HG03025 (cell line): ENCODE measurements at regions not wholly inside any gene's neighbourhood (a gene's known extent, or its start where the extent isn't known, plus 50 kb on each side); places are given as distances from the start of the nearest gene placed in this dataset.

ENCODE experiments used
- ATAC-seq: cut with Tn5 transposase; IDR thresholded peaks from one replicate; pipeline ENCODE4 v1.9.1; 2021; ENCODE audit warnings: mild to moderate bottlenecking, moderate library complexity; ENCODE audit not compliant: unreplicated experiment, low FRiP score

- ATAC-seq, result no peak
Measured at GRCh38 chr6:144696610-144697368, 411.7 kb downstream of the UTRN start.

- ATAC-seq, result no peak
Measured at GRCh38 chr6:144697369-144697760, 412.2 kb downstream of the UTRN start.

DNA sequence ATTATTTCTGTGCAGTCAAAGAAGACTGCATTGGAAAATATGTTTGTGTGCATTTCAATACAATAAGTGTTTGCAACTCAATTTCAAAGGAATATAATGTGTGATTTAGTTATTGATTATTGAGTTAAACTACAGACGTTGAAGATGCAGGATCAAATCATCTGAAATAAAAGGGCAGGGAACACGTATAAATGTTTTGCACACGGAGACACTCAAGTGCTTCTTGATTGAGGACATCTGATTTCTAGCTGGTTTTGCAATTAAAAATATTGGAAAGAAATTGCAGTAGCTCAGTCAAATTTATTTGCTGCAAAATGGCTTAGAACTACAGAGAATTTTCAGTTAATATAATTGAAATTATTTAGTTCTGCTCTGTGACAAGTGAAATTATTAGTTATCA, 412.7 kb downstream of the UTRN start:
- ATAC-seq, result no peak

DNA sequence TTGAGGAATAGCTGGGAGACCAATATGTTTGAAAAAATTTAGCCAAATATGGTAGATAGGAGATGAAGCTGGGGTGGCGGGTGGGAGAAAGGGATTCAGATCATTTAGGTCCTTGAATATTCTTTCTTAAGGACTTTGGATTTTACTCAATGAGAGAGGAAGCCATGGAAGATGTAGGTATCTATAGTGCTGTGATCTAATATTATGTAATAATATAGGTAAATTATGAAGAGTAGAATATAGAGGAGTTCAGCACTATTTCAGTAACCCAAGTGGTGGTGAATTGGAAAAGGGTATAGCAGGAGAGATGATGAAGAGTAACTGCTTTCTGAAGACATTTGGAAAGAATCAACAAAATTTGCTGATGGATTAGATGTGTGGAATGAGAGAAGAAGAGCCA, 417.6 kb downstream of the UTRN start:
- ATAC-seq, result no peak

DNA sequence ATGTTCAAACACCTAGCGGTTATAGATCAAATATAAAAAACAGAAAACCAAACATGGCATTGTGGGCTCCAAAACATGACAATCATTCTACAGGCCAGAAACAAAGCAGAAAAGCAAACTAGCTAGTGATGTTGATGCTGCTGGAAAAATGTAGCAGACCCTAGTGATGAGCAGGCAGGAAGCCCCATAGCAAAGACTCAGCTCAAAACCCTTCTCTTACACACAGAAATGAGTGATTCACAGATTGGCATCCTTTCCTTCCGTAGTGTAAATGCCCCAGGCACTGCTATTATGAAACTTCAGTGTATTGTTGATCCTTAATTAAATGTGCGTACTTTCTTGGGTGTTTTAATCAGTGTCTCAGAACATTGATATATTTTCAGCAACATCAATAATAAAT, 425.1 kb downstream of the UTRN start:
- ATAC-seq, result no peak

- ATAC-seq, result no peak
Measured at GRCh38 chr6:144711661-144712060, 426.5 kb downstream of the UTRN start.

DNA sequence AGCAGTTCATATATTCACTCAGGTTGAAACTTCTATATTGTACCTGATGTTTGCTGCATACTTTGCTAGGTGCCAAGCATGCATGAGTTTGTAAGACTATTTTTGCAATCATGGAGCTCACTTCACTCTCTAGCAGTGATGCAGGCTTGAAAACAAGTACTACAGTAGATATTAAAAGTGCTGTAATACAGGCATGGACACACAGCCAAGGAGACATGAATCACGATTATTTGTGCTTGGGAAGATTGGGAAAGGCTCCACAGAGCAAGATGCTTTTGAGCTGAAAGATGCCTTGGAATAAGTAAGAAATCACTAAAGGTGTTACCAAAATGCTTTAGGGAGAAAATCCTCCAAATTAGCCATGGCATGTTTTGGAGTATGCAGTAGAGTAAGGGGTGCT, 427.4 kb downstream of the UTRN start:
- ATAC-seq, result no peak

GRCh38 chr6:144714021-144714712, 429.0 kb downstream of the UTRN start:
- ATAC-seq, result no peak

DNA sequence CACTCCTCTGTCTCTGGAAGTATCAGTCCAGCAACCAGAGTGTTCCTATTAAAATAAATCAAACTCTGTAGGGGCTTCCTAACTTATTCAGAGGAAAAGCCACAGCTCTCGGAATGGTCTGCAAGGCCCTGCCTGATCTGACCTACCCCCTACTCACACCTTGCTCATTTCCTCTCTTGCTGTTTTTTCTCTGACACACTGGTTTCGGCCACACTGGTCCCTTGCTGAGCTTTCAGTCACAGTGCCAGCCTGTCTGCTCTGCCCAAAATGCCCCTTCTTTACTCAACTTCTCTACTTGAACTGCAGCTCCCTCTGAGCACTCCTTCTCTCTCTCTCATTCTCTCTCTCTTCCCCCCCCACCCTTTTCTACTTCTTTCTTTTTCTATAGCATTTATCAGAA, 430.2 kb downstream of the UTRN start:
- no peak for ATAC-seq

DNA sequence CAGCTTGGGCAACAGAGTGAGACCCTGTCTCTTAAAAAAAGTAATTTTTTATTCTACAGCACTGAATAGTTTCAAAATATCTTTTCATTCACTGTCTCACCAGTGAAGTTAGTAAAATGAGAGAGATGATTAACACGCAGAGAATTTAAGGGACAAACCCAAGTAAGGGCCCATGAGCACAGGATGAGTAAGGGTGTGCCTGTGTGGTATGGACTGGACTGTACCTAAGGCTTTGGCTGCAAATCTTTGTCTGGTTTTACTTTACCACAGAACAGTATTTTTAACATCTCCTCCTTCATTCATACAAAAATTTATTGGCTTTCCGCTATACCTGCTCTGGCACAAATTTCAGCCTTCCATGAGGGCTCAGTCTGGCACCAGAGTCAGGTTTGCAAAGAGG, 433.3 kb downstream of the UTRN start:
- ATAC-seq, result no peak

GRCh38 chr6:144721232-144721631, 436.1 kb downstream of the UTRN start:
- ATAC-seq, result no peak

DNA sequence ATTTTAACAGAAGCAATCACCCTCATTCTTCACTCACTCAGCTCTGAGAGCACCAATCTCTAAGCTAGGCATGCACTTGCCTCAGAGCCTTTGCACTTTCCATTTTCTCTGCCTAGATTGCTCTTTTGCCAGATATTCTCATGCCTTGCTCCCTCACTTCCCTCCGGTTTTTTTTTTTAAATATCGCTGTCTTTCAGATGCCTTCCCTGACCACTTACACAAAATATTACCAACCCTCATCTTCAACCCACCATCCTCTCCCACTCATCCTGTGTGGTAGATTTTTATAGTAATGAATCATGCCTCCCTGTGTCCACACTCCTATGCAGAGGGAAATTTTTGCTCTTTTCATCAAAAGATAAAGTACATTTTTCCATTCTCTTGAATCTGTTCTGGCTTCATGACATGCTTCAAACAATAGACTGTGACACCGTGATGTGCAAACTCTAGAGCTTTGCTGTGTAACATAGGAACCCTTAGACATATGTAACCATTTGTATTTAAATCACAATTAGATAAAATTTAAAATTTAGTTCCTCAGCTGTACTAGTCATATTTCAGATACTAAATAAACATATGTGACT, 437.1 kb downstream of the UTRN start:
- no peak for ATAC-seq

GRCh38 chr6:144722925-144723324, 437.8 kb downstream of the UTRN start:
- no peak for ATAC-seq

GRCh38 chr6:144723431-144723830, 438.3 kb downstream of the UTRN start:
- ATAC-seq, result no peak

GRCh38 chr6:144724818-144725217, 439.7 kb downstream of the UTRN start:
- ATAC-seq, result no peak

DNA sequence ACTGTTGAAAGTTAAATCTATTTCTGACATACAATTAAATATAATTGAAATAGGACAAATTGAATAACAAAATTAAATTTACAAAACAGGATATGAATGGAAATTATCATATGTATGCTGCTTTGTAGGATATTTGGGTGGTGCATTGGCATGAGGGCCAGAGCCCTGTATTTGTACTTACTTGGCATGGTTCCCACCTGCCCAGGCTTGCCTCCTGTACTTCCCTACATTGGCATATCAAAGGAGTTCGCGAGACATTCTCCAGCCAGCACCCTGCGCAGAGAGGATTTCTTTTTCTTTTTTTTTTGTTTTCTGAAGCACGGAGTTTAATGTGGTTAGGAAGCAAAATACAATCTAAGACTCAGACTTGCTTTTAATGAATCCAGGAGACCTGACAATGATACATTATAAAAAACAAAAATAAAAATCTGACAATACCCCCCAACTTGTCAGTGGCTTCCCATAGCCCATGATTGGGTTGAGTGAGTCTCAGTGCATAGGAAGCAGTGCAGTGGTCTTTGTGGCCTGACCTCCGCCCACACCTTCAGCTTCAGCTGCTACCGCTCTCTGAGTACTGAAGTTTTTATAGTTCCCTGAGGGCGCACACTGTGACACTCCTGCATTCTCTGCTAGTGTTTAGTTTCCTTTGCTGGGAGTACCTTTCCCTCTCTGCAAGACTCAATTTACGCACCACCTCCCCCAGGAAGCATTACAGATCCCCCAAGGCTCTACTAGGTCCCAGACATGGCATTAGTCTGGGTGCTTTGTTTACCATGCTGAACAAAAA, 440.8 kb downstream of the UTRN start:
- ATAC-seq, result peak; percentile 51

- no peak for ATAC-seq
Measured at GRCh38 chr6:144728804-144729203, 443.7 kb downstream of the UTRN start.

- ATAC-seq, result peak; percentile 80
Measured at GRCh38 chr6:144729502-144729901, 444.4 kb downstream of the UTRN start.

DNA sequence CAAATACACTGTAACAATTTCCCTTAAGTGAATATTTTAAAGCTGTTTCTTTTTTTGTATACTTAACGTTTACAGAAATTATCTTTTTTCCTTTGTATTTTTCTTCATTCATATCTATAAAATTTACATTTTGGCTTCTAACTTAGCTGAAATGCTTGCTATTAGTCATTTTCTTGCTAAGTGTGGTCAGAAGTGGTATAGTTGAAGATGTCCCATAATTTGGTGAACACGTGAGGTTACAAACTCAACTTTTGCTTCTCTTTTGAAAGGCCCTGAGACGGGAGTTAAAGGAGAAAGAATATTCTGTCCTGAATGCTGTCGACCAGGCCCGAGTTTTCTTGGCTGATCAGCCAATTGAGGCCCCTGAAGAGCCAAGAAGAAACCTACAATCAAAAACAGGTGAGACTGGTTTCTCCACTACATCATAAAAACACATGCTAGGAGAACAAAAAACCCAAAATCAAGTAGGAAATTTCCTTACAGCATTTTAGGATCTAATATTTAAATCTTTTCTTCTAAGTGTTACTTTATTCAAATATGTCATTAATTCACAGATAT, 445.0 kb downstream of the UTRN start:
- no peak for ATAC-seq

DNA sequence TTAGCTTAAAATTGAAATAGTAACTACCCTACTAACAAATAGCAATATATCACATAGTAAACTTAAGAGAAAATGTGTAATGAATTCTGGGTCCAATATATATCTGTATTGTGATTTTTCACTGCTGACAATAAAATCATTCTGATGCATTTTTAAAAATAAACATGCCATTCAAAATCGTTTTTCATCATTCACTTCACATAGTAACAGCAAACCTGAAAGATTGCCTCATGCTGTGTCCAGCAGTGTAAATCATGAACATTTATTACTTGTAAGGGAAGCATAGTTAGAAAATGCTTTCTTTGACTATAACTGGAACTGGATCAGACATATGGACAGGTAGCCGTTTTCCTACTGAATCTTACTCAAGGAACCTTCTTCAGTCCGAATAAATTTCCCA, 446.1 kb downstream of the UTRN start:
- ATAC-seq, result no peak

GRCh38 chr6:144736763-144737162, 451.6 kb downstream of the UTRN start:
- no peak for ATAC-seq
